WI38 (cell line): ENCODE measurements at regions not wholly inside any gene's neighbourhood (a gene's known extent, or its start where the extent isn't known, plus 50 kb on each side); places are given as distances from the start of the nearest gene placed in this dataset.

Experiments
- H3K4me3 ChIP-seq: 2 replicates; pipeline ENCODE4 v1.5.1; 2011; ENCODE audit warnings: low read depth, mild to moderate bottlenecking, control low read depth, low read length
- CTCF ChIP-seq: IDR thresholded peaks from 2 replicates; pipeline ENCODE4 v1.5.1; 2012; ENCODE audit warnings: low read depth, mild to moderate bottlenecking, control low read depth, low read length

GRCh38 chr10:64528294-64529002 is 1007.2 kb downstream of the REEP3 start:
- no peak overlapping the region for H3K4me3 ChIP-seq
- TF ChIP-seq CTCF, result no peak

GRCh38 chr10:64529003-64529350 is 1007.8 kb downstream of the REEP3 start:
- no peak for TF ChIP-seq CTCF
- H3K4me3 ChIP-seq, result no peak overlapping the region

GRCh38 chr10:64534616-64535015 is 1013.4 kb downstream of the REEP3 start:
- no peak for TF ChIP-seq CTCF
- H3K4me3 ChIP-seq, result no peak overlapping the region

GRCh38 chr10:64535131-64535867 is 1014.1 kb downstream of the REEP3 start:
- H3K4me3 ChIP-seq, result no peak overlapping the region
- no peak for TF ChIP-seq CTCF

- TF ChIP-seq CTCF, result no peak
- H3K4me3 ChIP-seq, result no peak overlapping the region
These were observed 1015.9 kb downstream of the REEP3 start for GRCh38 chr10:64537112-64537511.

- no peak for TF ChIP-seq CTCF
These were observed 1016.7 kb downstream of the REEP3 start for GRCh38 chr10:64537928-64538327.

GRCh38 chr10:64546073-64546472 is 1024.9 kb downstream of the REEP3 start:
- H3K4me3 ChIP-seq, result no peak overlapping the region
- no peak for TF ChIP-seq CTCF

More at GRCh38 chr10:64537928-64538327, 1016.7 kb downstream of the REEP3 start:
- no peak overlapping the region for H3K4me3 ChIP-seq
